H1 (cell line): ENCODE measurements at regions not wholly inside any gene's neighbourhood (a gene's known extent, or its start where the extent isn't known, plus 50 kb on each side); places are given as distances from the start of the nearest gene placed in this dataset.

ENCODE experiments used
- CTCF ChIA-PET: fragments of 300-600 bp; sonication (Branson Sonifier 250); formaldehyde crosslinking; loops from one replicate; lab custom pipeline; 2021; ENCODE audit not compliant: partially characterized antibody; lab: Charles Lee
- POLR2A ChIA-PET: fragments of 300-600 bp; sonication (Branson Sonifier 250); formaldehyde crosslinking; loops from one replicate; lab custom pipeline; 2021; ENCODE audit warnings: inconsistent platforms; ENCODE audit not compliant: partially characterized antibody; lab: Charles Lee
- DNase-seq, 2 experiments: peaks; one replicate each; pipeline versions ENCODE4 v3.0.0 to v3.0.0-alpha.2; 2010 to 2022; ENCODE audit warnings: low spot score in 2 of 2, low read depth in 1 of 2, mixed read lengths in 1 of 2
- FAIRE-seq: peaks from 2 replicates; lab custom pipeline; 2011; peaks lifted over from hg19 to GRCh38; lab: Jason Lieb, UNC
- H2AFZ ChIP-seq: 2 replicates; pipeline ENCODE4 v1.8.1; 2012; ENCODE audit warnings: low read length, inconsistent platforms
- H2AK5ac ChIP-seq: 2 replicates; pipeline ENCODE4 v1.6.1; 2013; ENCODE audit warnings: low read depth, low read length
- H2BK120ac ChIP-seq: replicated peaks from 2 replicates; pipeline ENCODE3; 2013; ENCODE audit warnings: low read depth, low read length, inconsistent platforms
- H2BK12ac ChIP-seq: 2 replicates; pipeline ENCODE4 v1.6.1; 2013; ENCODE audit warnings: low read depth, low read length
- H2BK15ac ChIP-seq: 2 replicates; pipeline ENCODE4 v1.6.1; 2013; ENCODE audit warnings: low read length
- H2BK20ac ChIP-seq: 2 replicates; pipeline ENCODE4 v1.6.1; 2013; ENCODE audit warnings: low read length
- H2BK5ac ChIP-seq: 2 replicates; pipeline ENCODE4 v1.6.1; 2013; ENCODE audit warnings: low read depth, low read length
- H3K14ac ChIP-seq: 2 replicates; pipeline ENCODE4 v1.6.1; 2013; ENCODE audit warnings: inconsistent platforms; ENCODE audit not compliant: insufficient read length
- H3K18ac ChIP-seq: 2 replicates; pipeline ENCODE4 v1.6.1; 2013; ENCODE audit warnings: low read length; ENCODE audit errors: extremely low read depth
- H3K23ac ChIP-seq: 2 replicates; pipeline ENCODE4 v1.6.1; 2013; ENCODE audit warnings: inconsistent platforms; ENCODE audit not compliant: insufficient read length
- H3K23me2 ChIP-seq: 2 replicates; pipeline ENCODE4 v1.6.1; 2013; ENCODE audit warnings: low read depth, low read length
- H3K27ac ChIP-seq: 2 replicates; pipeline ENCODE4 v1.6.1; 2011; ENCODE audit warnings: low read depth, low read length, inconsistent platforms
- H3K27me3 ChIP-seq, 4 experiments: replicated peaks in 1 of 4; 1 replicate in 1 of 4; 2 replicates in 3 of 4; pipeline versions ENCODE4 v1.6.1 to v1.8.1; 2011 to 2013; ENCODE audit warnings: low read length in 3 of 4, mild to moderate bottlenecking in 3 of 4, inconsistent platforms in 2 of 4, mixed read lengths in 2 of 4, moderate library complexity in 1 of 4; ENCODE audit not compliant: control insufficient read depth in 3 of 4, insufficient read depth in 3 of 4; ENCODE audit errors: extremely low read depth in 1 of 4
- H3K36me3 ChIP-seq, 4 experiments: 2 replicates each; pipeline versions ENCODE4 v1.6.1 to v1.8.1; 2011 to 2013; ENCODE audit warnings: mild to moderate bottlenecking in 4 of 4, low read length in 3 of 4, moderate library complexity in 2 of 4, control low read depth in 1 of 4, inconsistent platforms in 1 of 4; ENCODE audit not compliant: insufficient read depth in 4 of 4, control insufficient read depth in 2 of 4
- H3K4ac ChIP-seq: replicated peaks from 2 replicates; pipeline ENCODE3; 2013; ENCODE audit warnings: low read length, low read depth, mixed read lengths, inconsistent platforms; ENCODE audit not compliant: insufficient read length
- H3K4me1 ChIP-seq, 4 experiments: replicated peaks in 1 of 4; 1 replicate in 1 of 4; 2 replicates in 3 of 4; pipeline versions ENCODE4 v1.6.1 to v1.8.1; 2011 to 2013; ENCODE audit warnings: low read length in 3 of 4, inconsistent platforms in 2 of 4, mixed read lengths in 1 of 4; ENCODE audit not compliant: insufficient read depth in 4 of 4, control insufficient read depth in 3 of 4
- H3K4me2 ChIP-seq, 2 experiments: 2 replicates each; pipeline versions ENCODE4 v1.6.1 to v1.8.1; 2011 to 2013; ENCODE audit warnings: low read depth in 2 of 2, low read length in 2 of 2, control low read depth in 1 of 2, inconsistent platforms in 1 of 2, mild to moderate bottlenecking in 1 of 2; ENCODE audit not compliant: insufficient read depth in 1 of 2
- H3K4me3 ChIP-seq, 4 experiments: fragments of 200-600, 300-600 bp in 1 of 4; sonication (generic), shearing (Covaris generic), sonication (Bioruptor Twin) in 1 of 4; 2 replicates each; pipeline versions ENCODE4 v1.5.1 to v1.8.1; 2011 to 2016; ENCODE audit warnings: low read length in 4 of 4, low read depth in 3 of 4, control low read depth in 2 of 4, inconsistent platforms in 2 of 4, mild to moderate bottlenecking in 2 of 4, mixed read lengths in 1 of 4, moderate library complexity in 1 of 4; ENCODE audit not compliant: insufficient read depth in 2 of 4; ENCODE audit errors: extremely low read depth in 1 of 4
- H3K56ac ChIP-seq: replicated peaks from 2 replicates; pipeline ENCODE3; 2013; ENCODE audit warnings: low read depth, mild to moderate bottlenecking, mixed read lengths, low read length, inconsistent platforms; ENCODE audit not compliant: insufficient read length
- H3K79me1 ChIP-seq: 2 replicates; pipeline ENCODE4 v1.6.1; 2013; ENCODE audit warnings: low read depth, low read length, control low read depth
- H3K79me2 ChIP-seq, 2 experiments: 2 replicates each; pipeline versions ENCODE4 v1.6.1 to v1.8.1; 2012 to 2013; ENCODE audit warnings: low read length in 2 of 2, mild to moderate bottlenecking in 2 of 2, inconsistent platforms in 1 of 2; ENCODE audit not compliant: insufficient read depth in 2 of 2, control insufficient read depth in 1 of 2
- H3K9ac ChIP-seq, 4 experiments: replicated peaks in 1 of 4; 1 replicate in 1 of 4; 2 replicates in 3 of 4; pipeline versions ENCODE4 v1.6.1 to v1.8.1; 2011 to 2013; ENCODE audit warnings: low read depth in 3 of 4, low read length in 3 of 4, control low read depth in 2 of 4, mild to moderate bottlenecking in 2 of 4, moderate library complexity in 2 of 4, inconsistent platforms in 1 of 4; ENCODE audit errors: extremely low read depth in 1 of 4
- H3K9me3 ChIP-seq, 2 experiments: 2 replicates each; pipeline versions ENCODE4 v1.6.1 to v1.8.1; 2012 to 2013; ENCODE audit warnings: mild to moderate bottlenecking in 2 of 2, moderate library complexity in 2 of 2, control low read depth in 1 of 2, inconsistent platforms in 1 of 2, low read depth in 1 of 2, low read length in 1 of 2, mixed read lengths in 1 of 2; ENCODE audit not compliant: insufficient read depth in 2 of 2
- H4K20me1 ChIP-seq, 2 experiments: replicated peaks in 1 of 2; 2 replicates each; pipeline versions ENCODE3 to v1.8.1; 2011 to 2013; ENCODE audit warnings: inconsistent platforms in 2 of 2, low read length in 2 of 2, mild to moderate bottlenecking in 1 of 2; ENCODE audit not compliant: insufficient read depth in 2 of 2, control insufficient read depth in 1 of 2
- H4K5ac ChIP-seq: 2 replicates; pipeline ENCODE4 v1.6.1; 2013; ENCODE audit warnings: low read length, low read depth, mixed read lengths, inconsistent platforms; ENCODE audit not compliant: insufficient read length
- H4K8ac ChIP-seq: 2 replicates; pipeline ENCODE4 v1.8.0; 2013; ENCODE audit warnings: mild to moderate bottlenecking, moderate library complexity, low read length, inconsistent platforms; ENCODE audit not compliant: insufficient read depth; ENCODE audit errors: extremely low read depth
- H4K91ac ChIP-seq: replicated peaks from 2 replicates; pipeline ENCODE3; 2013; ENCODE audit warnings: low read length, mixed read lengths, inconsistent platforms; ENCODE audit not compliant: insufficient read length
- BRCA1 ChIP-seq: IDR thresholded peaks from 2 replicates; pipeline ENCODE4 v1.6.1; 2012; ENCODE audit warnings: low read depth, low read length, improper control_type of control experiment
- CBX5 ChIP-seq: fragments of 300-800, 300-1000 bp; sonication (generic); IDR thresholded peaks from 2 replicates; pipeline ENCODE4 v1.7.1; 2016; ENCODE audit warnings: antibody characterized with exemption, low read length, low read depth
- CBX8 ChIP-seq: fragments of 300-800, 300-1000 bp; sonication (generic); IDR thresholded peaks from 2 replicates; pipeline ENCODE4 v1.7.1; 2016; ENCODE audit warnings: low read depth, low read length, borderline replicate concordance
- EP300 ChIP-seq, 2 experiments: IDR thresholded peaks; 1 replicate in 1 of 2; 2 replicates in 1 of 2; pipeline ENCODE4 v1.6.1; 2011 to 2012; ENCODE audit warnings: low read depth in 2 of 2, low read length in 2 of 2, mild to moderate bottlenecking in 2 of 2, borderline replicate concordance in 1 of 2, inconsistent platforms in 1 of 2, moderate library complexity in 1 of 2
- GTF2F1 ChIP-seq: IDR thresholded peaks from 2 replicates; pipeline ENCODE4 v1.6.1; 2012; ENCODE audit warnings: low read depth, low read length, improper control_type of control experiment, borderline replicate concordance
- KDM4A ChIP-seq: IDR thresholded peaks from one replicate; pipeline ENCODE4 v1.7.1; 2012; ENCODE audit warnings: low read depth, mild to moderate bottlenecking, moderate library complexity, low read length, inconsistent platforms; ENCODE audit not compliant: severe bottlenecking
- MAFK ChIP-seq: IDR thresholded peaks from 2 replicates; pipeline ENCODE4 v1.6.1; 2012; ENCODE audit warnings: low read depth, mild to moderate bottlenecking, improper control_type of control experiment, low read length
- RXRA ChIP-seq: IDR thresholded peaks from 2 replicates; pipeline ENCODE4 v1.6.1; 2011; ENCODE audit warnings: low read depth, mild to moderate bottlenecking, low read length, moderate library complexity; ENCODE audit not compliant: insufficient read depth
- SAP30 ChIP-seq: fragments of 300-600 bp; sonication (generic); IDR thresholded peaks from 2 replicates; pipeline ENCODE4 v1.7.1; 2012; ENCODE audit warnings: low read length, moderate library complexity, mild to moderate bottlenecking, inconsistent platforms; ENCODE audit not compliant: insufficient read depth, insufficient replicate concordance
- SIN3A ChIP-seq, 2 experiments: IDR thresholded peaks in 1 of 2; conservative IDR thresholded peaks in 1 of 2; 2 replicates each; pipeline ENCODE4 v1.6.1; 2011 to 2012; ENCODE audit warnings: low read length in 2 of 2, improper control_type of control experiment in 1 of 2, low read depth in 1 of 2, mild to moderate bottlenecking in 1 of 2
- SP2 ChIP-seq: IDR thresholded peaks from 2 replicates; pipeline ENCODE4 v1.6.1; 2012; ENCODE audit warnings: mild to moderate bottlenecking, low read length, inconsistent platforms
- SP4 ChIP-seq: IDR thresholded peaks from 2 replicates; pipeline ENCODE4 v1.6.1; 2012; ENCODE audit warnings: low read length, inconsistent platforms
- SUZ12 ChIP-seq: fragments of 200-600 bp; sonication (generic); IDR thresholded peaks from 2 replicates; pipeline ENCODE4 v1.6.1; 2012; ENCODE audit warnings: mild to moderate bottlenecking, inconsistent platforms, low read length, moderate library complexity, mixed read lengths
- TCF12 ChIP-seq: IDR thresholded peaks from 2 replicates; pipeline ENCODE4 v1.6.1; 2011; ENCODE audit warnings: low read depth, mild to moderate bottlenecking, low read length
- WGBS, 2 experiments: shearing (Covaris generic) in 1 of 2; methylation state at CpG; one replicate each; pipeline versions ENCODE4 v1.1.6 to v1.1.7; 2013 to 2015; ENCODE audit warnings: low lambda C conversion rate in 2 of 2, mixed read lengths in 2 of 2, inconsistent platforms in 1 of 2, low coverage in 1 of 2, missing lambda C conversion rate in 1 of 2; ENCODE audit not compliant: insufficient replicate concordance in 2 of 2, insufficient coverage in 1 of 2, insufficient read length in 1 of 2; ENCODE audit errors: extremely low coverage in 1 of 2, missing lambda C conversion rate in 1 of 2; 5-methylcytosine and 5-hydroxymethylcytosine counted together

GRCh38 chr14:39716987-39717570 is 284.8 kb upstream of the FBXO33 start:
- WGBS, 2 experiments: 75% methylated on average over 3 of the region's 3 CpGs; no CpG with 5 or more reads in 1 of the 2 experiments
- CTCF ChIA-PET: interaction anchor here (0.9 to 2.1 kb wide), 2 partner anchors 14 to 124 kb away, joined by 3 to 11 read pairs; no protein-coding TSS in a partner anchor
- no peak for FAIRE-seq
- no peak for TF ChIP-seq SP2
- no peak for TF ChIP-seq CBX8
- no peak for TF ChIP-seq MAFK
- no peak for TF ChIP-seq SIN3A (conservative IDR thresholded peaks at IDR 0.05 in 1 of 2, IDR thresholded peaks at IDR 0.05 in 1 of 2; ENCODE audit: low read depth in 1 of 2, low read length in 2 of 2)
- no peak for TF ChIP-seq TCF12
- TF ChIP-seq KDM4A: no peak
- TF ChIP-seq CBX5: no peak
- no peak for TF ChIP-seq SP4
- TF ChIP-seq EP300 (IDR thresholded peaks at IDR 0.05; ENCODE audit: borderline replicate concordance in 1 of 2, low read depth in 2 of 2, low read length in 2 of 2): no peak
- no peak for TF ChIP-seq GTF2F1
- TF ChIP-seq BRCA1: no peak
- no peak for TF ChIP-seq SAP30
- no peak for TF ChIP-seq SUZ12
- no peak for TF ChIP-seq RXRA

More at GRCh38 chr14:39716987-39717570, 284.8 kb upstream of the FBXO33 start:
- H2BK15ac ChIP-seq: no peak overlapping the region
- no peak overlapping the region for H4K91ac ChIP-seq
- H3K23ac ChIP-seq: no peak overlapping the region
- no peak overlapping the region for H3K27ac ChIP-seq
- H3K18ac ChIP-seq: no peak overlapping the region
- no peaks in the 10 kb centered on the region for H3K36me3 ChIP-seq
- no peaks in the 10 kb centered on the region for H3K9me3 ChIP-seq
- H2BK20ac ChIP-seq: no peak overlapping the region
- no peaks in the 10 kb centered on the region for H3K27me3 ChIP-seq
- no peak overlapping the region for H2BK12ac ChIP-seq
- no peaks in the 10 kb centered on the region for H3K79me2 ChIP-seq
- peaks cover 0 to 4% (median 0%) of the 10 kb centered on the region in 4 experiments; a peak in 1 of 7 replicates for H3K4me1 ChIP-seq
- DNase-seq: no peak
- H3K4me3 ChIP-seq: no peak overlapping the region
- no peak overlapping the region for H2AFZ ChIP-seq
- no peak overlapping the region for H2AK5ac ChIP-seq
- no peak overlapping the region for H3K9ac ChIP-seq
- H3K56ac ChIP-seq: no peak overlapping the region
- no peak overlapping the region for H2BK120ac ChIP-seq
- no peak overlapping the region for H3K4ac ChIP-seq
- H3K4me2 ChIP-seq: no peak overlapping the region
- no peak overlapping the region for H4K8ac ChIP-seq
- no peak overlapping the region for H3K14ac ChIP-seq
- POLR2A ChIA-PET: no interaction called here
- peaks cover 0 to 1% of the 10 kb centered on the region in 2 experiments for H4K20me1 ChIP-seq
- no peaks in the 10 kb centered on the region for H3K79me1 ChIP-seq
- no peaks in the 10 kb centered on the region for H3K23me2 ChIP-seq
- no peak overlapping the region for H4K5ac ChIP-seq
- H2BK5ac ChIP-seq: no peak overlapping the region
